ENCODE measurements at regions not wholly inside any gene's neighbourhood (a gene's known extent, or its start where the extent isn't known, plus 50 kb on each side); places are given as distances from the start of the nearest gene placed in this dataset.

GRCh38 chr4:3829211-3829955, 63.2 kb downstream of the ADRA2C start:
- no TSS peak for BruUV-seq (replicated peaks)
- intact Hi-C loops (cut with micrococcal nuclease; ENCODE audit: unreplicated experiment): no loop called here
- CTCF ChIA-PET: no interaction called here

GRCh38 chr4:3829956-3830773, 64.0 kb downstream of the ADRA2C start:
- Mint-ChIP-seq H3K27ac (ENCODE audit: unreplicated experiment) (no peak overlapping the region), H3K4me1 (ENCODE audit: low read depth, unreplicated experiment) (peaks cover 8% of the 10 kb centered on the region), H3K9me3 (ENCODE audit: low read depth, unreplicated experiment) (no peaks in the 10 kb centered on the region), H3K27me3 (ENCODE audit: unreplicated experiment) (peaks cover 34% of the 10 kb centered on the region), H3K36me3 (ENCODE audit: insufficient read depth, unreplicated experiment) (no peaks in the 10 kb centered on the region), H3K4me3 (ENCODE audit: low read depth, unreplicated experiment) (no peak overlapping the region)
- CTCF ChIA-PET: interaction anchor here (1.0 kb wide), 1 partner anchor 8 kb away, joined by 3 read pairs; no protein-coding TSS in a partner anchor
- no peak for DNase-seq
- no TSS peak for BruUV-seq (replicated peaks)
- intact Hi-C loops (cut with micrococcal nuclease; ENCODE audit: unreplicated experiment): no loop called here
- TF ChIP-seq CTCF (IDR thresholded peaks at IDR 0.05; ENCODE audit: unreplicated experiment): no peak

More at GRCh38 chr4:3829211-3829955, 63.2 kb downstream of the ADRA2C start:
- peaks cover 34% of the 10 kb centered on the region for H3K27me3 Mint-ChIP-seq (ENCODE audit: unreplicated experiment)
- no peak for DNase-seq
- no peaks in the 10 kb centered on the region for H3K9me3 Mint-ChIP-seq (ENCODE audit: low read depth, unreplicated experiment)
- H3K4me1 Mint-ChIP-seq (ENCODE audit: low read depth, unreplicated experiment): peaks cover 8% of the 10 kb centered on the region
- H3K27ac Mint-ChIP-seq (ENCODE audit: unreplicated experiment): no peak overlapping the region
- no peaks in the 10 kb centered on the region for H3K36me3 Mint-ChIP-seq (ENCODE audit: insufficient read depth, unreplicated experiment)
- no peak overlapping the region for H3K4me3 Mint-ChIP-seq (ENCODE audit: low read depth, unreplicated experiment)
- no peak for TF ChIP-seq CTCF (IDR thresholded peaks at IDR 0.05; ENCODE audit: unreplicated experiment)

GRCh38 chr4:3830774-3831528, 64.8 kb downstream of the ADRA2C start:
- Mint-ChIP-seq H3K4me1 (ENCODE audit: low read depth, unreplicated experiment) (peaks cover 8% of the 10 kb centered on the region), H3K27me3 (ENCODE audit: unreplicated experiment) (peaks cover 37% of the 10 kb centered on the region), H3K36me3 (ENCODE audit: insufficient read depth, unreplicated experiment) (no peaks in the 10 kb centered on the region), H3K9me3 (ENCODE audit: low read depth, unreplicated experiment) (no peaks in the 10 kb centered on the region), H3K27ac (ENCODE audit: unreplicated experiment) (no peak overlapping the region), H3K4me3 (ENCODE audit: low read depth, unreplicated experiment) (no peak overlapping the region)
- DNase-seq: no peak
- no TSS peak for BruUV-seq (replicated peaks)
- TF ChIP-seq CTCF (IDR thresholded peaks at IDR 0.05; ENCODE audit: unreplicated experiment): no peak
- CTCF ChIA-PET: interaction anchor here (1.0 kb wide), 1 partner anchor 9 kb away, joined by 3 read pairs; no protein-coding TSS in a partner anchor
- intact Hi-C loops (cut with micrococcal nuclease; ENCODE audit: unreplicated experiment): no loop called here

GRCh38 chr4:3831529-3832150, 65.5 kb downstream of the ADRA2C start:
- CTCF ChIA-PET: interaction anchor here (1.0 kb wide), 1 partner anchor 10 kb away, joined by 3 read pairs; no protein-coding TSS in a partner anchor
- Mint-ChIP-seq H3K9me3 (ENCODE audit: low read depth, unreplicated experiment) (no peaks in the 10 kb centered on the region), H3K27ac (ENCODE audit: unreplicated experiment) (no peak overlapping the region), H3K36me3 (ENCODE audit: insufficient read depth, unreplicated experiment) (no peaks in the 10 kb centered on the region), H3K4me3 (ENCODE audit: low read depth, unreplicated experiment) (no peak overlapping the region), H3K4me1 (ENCODE audit: low read depth, unreplicated experiment) (peaks cover 8% of the 10 kb centered on the region), H3K27me3 (ENCODE audit: unreplicated experiment) (peaks cover 42% of the 10 kb centered on the region)
- intact Hi-C loops (cut with micrococcal nuclease; ENCODE audit: unreplicated experiment): no loop called here
- DNase-seq: no peak
- TF ChIP-seq CTCF (IDR thresholded peaks at IDR 0.05; ENCODE audit: unreplicated experiment): no peak
- BruUV-seq (replicated peaks): no TSS peak
